ENCODE measurements at regions not wholly inside any gene's neighbourhood (a gene's known extent, or its start where the extent isn't known, plus 50 kb on each side); places are given as distances from the start of the nearest gene placed in this dataset.

DNA sequence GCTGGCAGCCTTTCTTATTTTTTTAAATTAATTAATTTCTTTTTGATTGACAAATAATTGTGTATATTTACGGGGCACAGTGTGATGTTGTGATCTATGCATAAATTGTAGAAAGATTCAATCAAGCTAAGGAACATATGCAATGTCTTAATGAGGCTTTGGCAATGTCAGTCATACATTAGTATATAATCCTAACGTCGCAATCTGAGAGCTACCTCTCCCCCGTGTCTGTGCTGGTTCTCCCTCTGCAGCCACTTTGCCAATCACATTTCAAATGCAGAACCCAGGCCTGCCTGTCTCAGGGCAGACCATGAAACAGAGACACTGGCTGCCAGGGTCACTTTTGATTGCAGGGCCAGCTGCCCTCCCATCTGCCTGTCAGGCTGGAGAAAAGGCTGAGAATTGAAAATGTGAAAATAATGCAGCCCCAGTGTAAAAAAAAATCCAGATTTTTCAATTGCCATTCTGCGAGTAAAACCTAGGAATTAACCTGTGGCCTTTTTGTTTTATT, 56.3 kb downstream of the SLC24A2 start:
- H3F3A ChIP-seq (ENCODE audit: low read depth), result no peaks in the 10 kb centered on the region
- Mint-ChIP-seq H3K36me3 (no peaks in the 10 kb centered on the region), H3K27me3 (ENCODE audit: insufficient read depth, low read depth) (no peaks in the 10 kb centered on the region), H3K9me3 (peaks cover 3% of the 10 kb centered on the region), H3K4me3 (no peak overlapping the region), H3K4me1 (no peaks in the 10 kb centered on the region), H3K27ac (no peak overlapping the region)
- DNase-seq (ENCODE audit: low spot score), result no peak
- no peak overlapping the region for H3K4me3 ChIP-seq
- no peak overlapping the region for H2AFZ ChIP-seq (replicated peaks)
- no peak overlapping the region for H3K9ac ChIP-seq
- no peaks in the 10 kb centered on the region for H4K20me1 ChIP-seq (ENCODE audit: low read depth)
- H3K4me1 ChIP-seq, result no peaks in the 10 kb centered on the region
- H3K36me3 ChIP-seq, result no peaks in the 10 kb centered on the region
- TF ChIP-seq, protein P1, sequence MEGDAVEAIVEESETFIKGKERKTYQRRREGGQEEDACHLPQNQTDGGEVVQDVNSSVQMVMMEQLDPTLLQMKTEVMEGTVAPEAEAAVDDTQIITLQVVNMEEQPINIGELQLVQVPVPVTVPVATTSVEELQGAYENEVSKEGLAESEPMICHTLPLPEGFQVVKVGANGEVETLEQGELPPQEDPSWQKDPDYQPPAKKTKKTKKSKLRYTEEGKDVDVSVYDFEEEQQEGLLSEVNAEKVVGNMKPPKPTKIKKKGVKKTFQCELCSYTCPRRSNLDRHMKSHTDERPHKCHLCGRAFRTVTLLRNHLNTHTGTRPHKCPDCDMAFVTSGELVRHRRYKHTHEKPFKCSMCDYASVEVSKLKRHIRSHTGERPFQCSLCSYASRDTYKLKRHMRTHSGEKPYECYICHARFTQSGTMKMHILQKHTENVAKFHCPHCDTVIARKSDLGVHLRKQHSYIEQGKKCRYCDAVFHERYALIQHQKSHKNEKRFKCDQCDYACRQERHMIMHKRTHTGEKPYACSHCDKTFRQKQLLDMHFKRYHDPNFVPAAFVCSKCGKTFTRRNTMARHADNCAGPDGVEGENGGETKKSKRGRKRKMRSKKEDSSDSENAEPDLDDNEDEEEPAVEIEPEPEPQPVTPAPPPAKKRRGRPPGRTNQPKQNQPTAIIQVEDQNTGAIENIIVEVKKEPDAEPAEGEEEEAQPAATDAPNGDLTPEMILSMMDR (IDR thresholded peaks at IDR 0.05), result no peak
- TF ChIP-seq EZH2phosphoT487 (IDR thresholded peaks at IDR 0.05), result no peak
- no peak for TF ChIP-seq EZH2 (IDR thresholded peaks at IDR 0.05)
- no peak overlapping the region for H3K27ac ChIP-seq
- no peaks in the 10 kb centered on the region for H3K27me3 ChIP-seq
- H3K9me3 ChIP-seq (ENCODE audit: low read depth), result no peaks in the 10 kb centered on the region
- no peaks in the 10 kb centered on the region for H3K79me2 ChIP-seq (ENCODE audit: low read depth)
- H3K4me2 ChIP-seq, result no peak overlapping the region

DNA sequence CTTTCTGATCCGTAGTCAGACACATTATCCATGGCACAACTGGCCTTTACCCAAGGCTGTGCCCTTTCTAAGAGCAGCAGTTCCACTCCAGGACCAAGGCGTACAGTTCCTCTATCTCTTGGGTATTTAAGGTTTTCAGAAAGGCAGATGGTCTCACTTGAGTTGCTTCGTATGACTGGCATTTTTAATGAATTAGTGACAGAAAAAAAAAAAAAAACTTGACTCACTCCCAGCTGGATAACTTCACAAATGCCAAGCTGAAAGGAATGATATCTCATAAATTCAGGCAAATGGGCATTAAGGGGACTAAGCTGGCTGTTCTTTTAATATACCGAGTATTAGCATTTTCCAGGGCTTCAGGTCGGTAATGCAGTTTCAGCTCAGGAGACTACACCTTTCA, 60.7 kb downstream of the SLC24A2 start:
- H3K9me3 Mint-ChIP-seq, result no peaks in the 10 kb centered on the region
- no peaks in the 10 kb centered on the region for H3K36me3 Mint-ChIP-seq
- H3K27ac Mint-ChIP-seq, result no peak overlapping the region
- Histone ChIP-seq H2AFZ (replicated peaks) (no peak overlapping the region), H3K9ac (no peak overlapping the region), H3K9me3 (ENCODE audit: low read depth) (no peaks in the 10 kb centered on the region), H3K27ac (no peak overlapping the region), H3K36me3 (no peaks in the 10 kb centered on the region), H3F3A (ENCODE audit: low read depth) (no peaks in the 10 kb centered on the region), H3K27me3 (no peaks in the 10 kb centered on the region), H3K79me2 (ENCODE audit: low read depth) (no peaks in the 10 kb centered on the region), H3K4me2 (no peak overlapping the region), H3K4me1 (no peaks in the 10 kb centered on the region), H3K4me3 (no peak overlapping the region), H4K20me1 (ENCODE audit: low read depth) (no peaks in the 10 kb centered on the region)
- no peak overlapping the region for H3K4me3 Mint-ChIP-seq
- H3K27me3 Mint-ChIP-seq (ENCODE audit: insufficient read depth, low read depth), result no peaks in the 10 kb centered on the region
- TF ChIP-seq EZH2phosphoT487 (IDR thresholded peaks at IDR 0.05) (no peak), EZH2 (IDR thresholded peaks at IDR 0.05) (no peak)
- TF ChIP-seq, protein P1 (IDR thresholded peaks at IDR 0.05), result no peak
- no peaks in the 10 kb centered on the region for H3K4me1 Mint-ChIP-seq
- no peak for DNase-seq (ENCODE audit: low spot score)

DNA sequence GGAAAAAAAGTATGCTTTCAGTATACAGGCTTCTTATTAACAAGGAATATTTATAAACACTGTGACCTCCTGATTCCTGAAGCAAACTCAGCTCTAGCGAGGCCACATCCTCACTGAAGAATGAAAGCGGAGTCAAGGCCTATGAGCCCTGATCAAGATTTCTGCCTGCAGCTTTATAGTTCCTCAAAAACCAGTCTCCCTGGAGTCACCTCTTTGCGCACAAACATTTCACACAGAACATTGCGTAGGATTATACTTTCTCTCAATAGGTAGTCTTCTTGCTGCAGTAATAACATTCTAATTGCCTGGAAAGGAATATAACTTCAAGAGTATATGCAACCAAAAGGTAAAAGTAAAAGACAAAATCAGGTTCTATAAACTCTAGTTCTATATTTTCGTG, 62.9 kb downstream of the SLC24A2 start:
- Mint-ChIP-seq H3K27ac (no peak overlapping the region), H3K27me3 (ENCODE audit: insufficient read depth, low read depth) (no peaks in the 10 kb centered on the region), H3K36me3 (no peaks in the 10 kb centered on the region), H3K9me3 (no peaks in the 10 kb centered on the region), H3K4me1 (no peaks in the 10 kb centered on the region), H3K4me3 (no peak overlapping the region)
- Histone ChIP-seq H3K4me1 (no peaks in the 10 kb centered on the region), H3K4me3 (no peak overlapping the region), H3K79me2 (ENCODE audit: low read depth) (no peaks in the 10 kb centered on the region), H3K27me3 (no peaks in the 10 kb centered on the region), H3K27ac (no peak overlapping the region), H3K9me3 (ENCODE audit: low read depth) (no peaks in the 10 kb centered on the region), H4K20me1 (ENCODE audit: low read depth) (peaks cover 3% of the 10 kb centered on the region), H3K36me3 (no peaks in the 10 kb centered on the region), H2AFZ (replicated peaks) (no peak overlapping the region), H3F3A (ENCODE audit: low read depth) (no peaks in the 10 kb centered on the region), H3K9ac (no peak overlapping the region), H3K4me2 (no peak overlapping the region)
- DNase-seq (ENCODE audit: low spot score), result no peak
- TF ChIP-seq EZH2 (IDR thresholded peaks at IDR 0.05) (no peak), EZH2phosphoT487 (IDR thresholded peaks at IDR 0.05) (no peak)
- TF ChIP-seq, protein P1 (IDR thresholded peaks at IDR 0.05), result no peak
